ENCODE measurements at regions not wholly inside any gene's neighbourhood (a gene's known extent, or its start where the extent isn't known, plus 50 kb on each side); places are given as distances from the start of the nearest gene placed in this dataset.

GRCh38 chr18:57991552-57991951 is 52.5 kb upstream of the NEDD4L start:
- Histone ChIP-seq H3K4me1 (ENCODE audit: control insufficient read depth in 2 of 2, insufficient read depth in 2 of 2, low read length in 2 of 2) (no peaks in the 10 kb centered on the region), H3K27ac (ENCODE audit: low read depth in 1 of 2, low read length in 1 of 2) (no peak overlapping the region), H3K36me3 (ENCODE audit: control insufficient read depth in 2 of 2, insufficient read depth in 2 of 2, low read length in 1 of 2) (no peaks in the 10 kb centered on the region), H3K4me3 (ENCODE audit: low read length in 2 of 2) (no peak overlapping the region), H3K9me3 (ENCODE audit: control insufficient read depth in 2 of 2, insufficient read depth in 1 of 2, low read length in 1 of 2) (no peaks in the 10 kb centered on the region), H3K27me3 (ENCODE audit: control insufficient read depth in 2 of 2, insufficient read depth in 1 of 2, low read length in 1 of 2) (no peaks in the 10 kb centered on the region)
- WGBS: 91% methylated on average over 1 of the region's 1 CpG
- DNase-seq (ENCODE audit: low read depth in 6 of 9, low spot score in 9 of 9): no peak

GRCh38 chr18:57989536-57989935 is 54.5 kb upstream of the NEDD4L start:
- Histone ChIP-seq H3K4me1 (ENCODE audit: control insufficient read depth in 2 of 2, insufficient read depth in 2 of 2, low read length in 2 of 2) (no peaks in the 10 kb centered on the region), H3K27me3 (ENCODE audit: control insufficient read depth in 2 of 2, insufficient read depth in 1 of 2, low read length in 1 of 2) (no peaks in the 10 kb centered on the region), H3K9me3 (ENCODE audit: control insufficient read depth in 2 of 2, insufficient read depth in 1 of 2, low read length in 1 of 2) (no peaks in the 10 kb centered on the region), H3K4me3 (ENCODE audit: low read length in 2 of 2) (no peak overlapping the region), H3K36me3 (ENCODE audit: control insufficient read depth in 2 of 2, insufficient read depth in 2 of 2, low read length in 1 of 2) (no peaks in the 10 kb centered on the region), H3K27ac (ENCODE audit: low read depth in 1 of 2, low read length in 1 of 2) (no peak overlapping the region)
- DNase-seq (ENCODE audit: low read depth in 6 of 9, low spot score in 9 of 9): no peak
- WGBS: 89% methylated on average over 8 of the region's 8 CpGs

- H3K36me3 ChIP-seq (ENCODE audit: control insufficient read depth in 2 of 2, insufficient read depth in 2 of 2, low read length in 1 of 2): no peaks in the 10 kb centered on the region
- H3K4me3 ChIP-seq (ENCODE audit: low read length in 2 of 2): no peak overlapping the region
- H3K27ac ChIP-seq (ENCODE audit: low read depth in 1 of 2, low read length in 1 of 2): no peak overlapping the region
- no peaks in the 10 kb centered on the region for H3K4me1 ChIP-seq (ENCODE audit: control insufficient read depth in 2 of 2, insufficient read depth in 2 of 2, low read length in 2 of 2)
- no peaks in the 10 kb centered on the region for H3K27me3 ChIP-seq (ENCODE audit: control insufficient read depth in 2 of 2, insufficient read depth in 1 of 2, low read length in 1 of 2)
- no peak for DNase-seq (ENCODE audit: low read depth in 6 of 9, low spot score in 9 of 9)
- no peaks in the 10 kb centered on the region for H3K9me3 ChIP-seq (ENCODE audit: control insufficient read depth in 2 of 2, insufficient read depth in 1 of 2, low read length in 1 of 2)
- 94% methylated on average over 5 of the region's 5 CpGs for WGBS
Observed at GRCh38 chr18:57984490-57985115, 59.4 kb upstream of the NEDD4L start.

- no peaks in the 10 kb centered on the region for H3K36me3 ChIP-seq (ENCODE audit: control insufficient read depth in 2 of 2, insufficient read depth in 2 of 2, low read length in 1 of 2)
- no peaks in the 10 kb centered on the region for H3K4me1 ChIP-seq (ENCODE audit: control insufficient read depth in 2 of 2, insufficient read depth in 2 of 2, low read length in 2 of 2)
- no peak overlapping the region for H3K4me3 ChIP-seq (ENCODE audit: low read length in 2 of 2)
- H3K27ac ChIP-seq (ENCODE audit: low read depth in 1 of 2, low read length in 1 of 2): no peak overlapping the region
- H3K9me3 ChIP-seq (ENCODE audit: control insufficient read depth in 2 of 2, insufficient read depth in 1 of 2, low read length in 1 of 2): no peaks in the 10 kb centered on the region
- WGBS: 79% methylated on average over 3 of the region's 3 CpGs
- DNase-seq (ENCODE audit: low read depth in 6 of 9, low spot score in 9 of 9): no peak
- H3K27me3 ChIP-seq (ENCODE audit: control insufficient read depth in 2 of 2, insufficient read depth in 1 of 2, low read length in 1 of 2): no peaks in the 10 kb centered on the region
Observed at GRCh38 chr18:57983965-57984364, 60.1 kb upstream of the NEDD4L start.

GRCh38 chr18:57983472-57983871 is 60.6 kb upstream of the NEDD4L start:
- Histone ChIP-seq H3K27me3 (ENCODE audit: control insufficient read depth in 2 of 2, insufficient read depth in 1 of 2, low read length in 1 of 2) (no peaks in the 10 kb centered on the region), H3K36me3 (ENCODE audit: control insufficient read depth in 2 of 2, insufficient read depth in 2 of 2, low read length in 1 of 2) (no peaks in the 10 kb centered on the region), H3K4me1 (ENCODE audit: control insufficient read depth in 2 of 2, insufficient read depth in 2 of 2, low read length in 2 of 2) (no peaks in the 10 kb centered on the region), H3K9me3 (ENCODE audit: control insufficient read depth in 2 of 2, insufficient read depth in 1 of 2, low read length in 1 of 2) (no peaks in the 10 kb centered on the region), H3K27ac (ENCODE audit: low read depth in 1 of 2, low read length in 1 of 2) (no peak overlapping the region), H3K4me3 (ENCODE audit: low read length in 2 of 2) (no peak overlapping the region)
- 93% methylated on average over 3 of the region's 3 CpGs for WGBS
- no peak for DNase-seq (ENCODE audit: low read depth in 6 of 9, low spot score in 9 of 9)

- Histone ChIP-seq H3K27ac (ENCODE audit: low read depth in 1 of 2, low read length in 1 of 2) (no peak overlapping the region), H3K27me3 (ENCODE audit: control insufficient read depth in 2 of 2, insufficient read depth in 1 of 2, low read length in 1 of 2) (no peaks in the 10 kb centered on the region)
- WGBS: 79% methylated on average over 11 of the region's 11 CpGs
Observed at GRCh38 chr18:57982372-57983021, 61.5 kb upstream of the NEDD4L start.

GRCh38 chr18:57981308-57982028 is 62.6 kb upstream of the NEDD4L start:
- Histone ChIP-seq H3K36me3 (ENCODE audit: control insufficient read depth in 2 of 2, insufficient read depth in 2 of 2, low read length in 1 of 2) (no peaks in the 10 kb centered on the region), H3K27ac (ENCODE audit: low read depth in 1 of 2, low read length in 1 of 2) (no peak overlapping the region), H3K9me3 (ENCODE audit: control insufficient read depth in 2 of 2, insufficient read depth in 1 of 2, low read length in 1 of 2) (no peaks in the 10 kb centered on the region), H3K27me3 (ENCODE audit: control insufficient read depth in 2 of 2, insufficient read depth in 1 of 2, low read length in 1 of 2) (no peaks in the 10 kb centered on the region), H3K4me3 (ENCODE audit: low read length in 2 of 2) (no peak overlapping the region), H3K4me1 (ENCODE audit: control insufficient read depth in 2 of 2, insufficient read depth in 2 of 2, low read length in 2 of 2) (no peaks in the 10 kb centered on the region)
- WGBS: 97% methylated on average over 3 of the region's 3 CpGs
- no peak for DNase-seq (ENCODE audit: low read depth in 6 of 9, low spot score in 9 of 9)

More at GRCh38 chr18:57982372-57983021, 61.5 kb upstream of the NEDD4L start:
- DNase-seq (ENCODE audit: low read depth in 6 of 9, low spot score in 9 of 9): no peak
- Histone ChIP-seq H3K4me3 (ENCODE audit: low read length in 2 of 2) (no peak overlapping the region), H3K4me1 (ENCODE audit: control insufficient read depth in 2 of 2, insufficient read depth in 2 of 2, low read length in 2 of 2) (no peaks in the 10 kb centered on the region), H3K9me3 (ENCODE audit: control insufficient read depth in 2 of 2, insufficient read depth in 1 of 2, low read length in 1 of 2) (no peaks in the 10 kb centered on the region), H3K36me3 (ENCODE audit: control insufficient read depth in 2 of 2, insufficient read depth in 2 of 2, low read length in 1 of 2) (no peaks in the 10 kb centered on the region)

GRCh38 chr18:57980573-57981307 is 63.3 kb upstream of the NEDD4L start:
- Histone ChIP-seq H3K9me3 (ENCODE audit: control insufficient read depth in 2 of 2, insufficient read depth in 1 of 2, low read length in 1 of 2) (no peaks in the 10 kb centered on the region), H3K27me3 (ENCODE audit: control insufficient read depth in 2 of 2, insufficient read depth in 1 of 2, low read length in 1 of 2) (no peaks in the 10 kb centered on the region), H3K36me3 (ENCODE audit: control insufficient read depth in 2 of 2, insufficient read depth in 2 of 2, low read length in 1 of 2) (no peaks in the 10 kb centered on the region), H3K4me3 (ENCODE audit: low read length in 2 of 2) (no peak overlapping the region), H3K27ac (ENCODE audit: low read depth in 1 of 2, low read length in 1 of 2) (no peak overlapping the region), H3K4me1 (ENCODE audit: control insufficient read depth in 2 of 2, insufficient read depth in 2 of 2, low read length in 2 of 2) (no peaks in the 10 kb centered on the region)
- no peak for DNase-seq (ENCODE audit: low read depth in 6 of 9, low spot score in 9 of 9)
- WGBS: 91% methylated on average over 4 of the region's 4 CpGs
